Mesenchymal stem cell (in vitro differentiated cells and primary cell): ENCODE measurements at regions not wholly inside any gene's neighbourhood (a gene's known extent, or its start where the extent isn't known, plus 50 kb on each side); places are given as distances from the start of the nearest gene placed in this dataset.

Source experiments
- DNase-seq: peaks from one replicate; pipeline ENCODE4 v3.0.0-alpha.2; 2013
- H2AFZ ChIP-seq: one replicate; pipeline ENCODE4 v1.6.1; 2013; ENCODE audit warnings: low read depth, mild to moderate bottlenecking, control low read depth, inconsistent platforms, low read length, moderate library complexity
- H2AK5ac ChIP-seq: 2 replicates; pipeline ENCODE4 v1.6.1; 2013; ENCODE audit warnings: low read length, moderate library complexity, mild to moderate bottlenecking, inconsistent platforms; ENCODE audit not compliant: severe bottlenecking
- H2BK120ac ChIP-seq: one replicate; pipeline ENCODE4 v1.6.1; 2013; ENCODE audit warnings: low read depth, mild to moderate bottlenecking, inconsistent platforms, low read length, moderate library complexity
- H2BK12ac ChIP-seq, 2 experiments: one replicate each; pipeline ENCODE4 v1.6.1; 2013; ENCODE audit warnings: inconsistent platforms in 2 of 2, low read length in 2 of 2, mild to moderate bottlenecking in 2 of 2, moderate library complexity in 2 of 2, control low read depth in 1 of 2
- H2BK15ac ChIP-seq: one replicate; pipeline ENCODE4 v1.6.1; 2013; ENCODE audit warnings: mild to moderate bottlenecking, low read depth, inconsistent platforms; ENCODE audit not compliant: poor library complexity, severe bottlenecking
- H2BK5ac ChIP-seq: 2 replicates; pipeline ENCODE4 v1.6.1; 2013; ENCODE audit warnings: low read depth, mild to moderate bottlenecking, low read length, control low read depth, inconsistent platforms; ENCODE audit not compliant: poor library complexity, severe bottlenecking
- H3K14ac ChIP-seq, 2 experiments: one replicate each; pipeline ENCODE4 v1.6.1; 2013; ENCODE audit warnings: inconsistent platforms in 2 of 2, low read length in 2 of 2, control low read depth in 1 of 2, mild to moderate bottlenecking in 1 of 2, moderate library complexity in 1 of 2
- H3K18ac ChIP-seq, 2 experiments: one replicate each; pipeline ENCODE4 v1.6.1; 2013; ENCODE audit warnings: inconsistent platforms in 2 of 2, low read length in 2 of 2, control low read depth in 1 of 2, low read depth in 1 of 2, mild to moderate bottlenecking in 1 of 2
- H3K23ac ChIP-seq, 2 experiments: one replicate each; pipeline ENCODE4 v1.6.1; 2013; ENCODE audit warnings: inconsistent platforms in 2 of 2, low read length in 2 of 2, mild to moderate bottlenecking in 2 of 2, moderate library complexity in 2 of 2, control low read depth in 1 of 2
- H3K27ac ChIP-seq: 2 replicates; pipeline ENCODE4 v1.5.1; 2013; ENCODE audit warnings: mild to moderate bottlenecking, moderate library complexity, low read length, control low read depth, inconsistent platforms; ENCODE audit not compliant: poor library complexity, severe bottlenecking
- H3K27me3 ChIP-seq, 2 experiments: 2 replicates each; pipeline versions ENCODE4 v1.6.1 to v1.7.0; 2013; ENCODE audit warnings: low read length in 2 of 2, mild to moderate bottlenecking in 2 of 2, moderate library complexity in 2 of 2, control low read depth in 1 of 2, inconsistent platforms in 1 of 2; ENCODE audit not compliant: control insufficient read depth in 1 of 2, insufficient read depth in 1 of 2
- H3K36me3 ChIP-seq, 2 experiments: 2 replicates each; pipeline versions ENCODE4 v1.6.1 to v1.7.0; 2013; ENCODE audit warnings: low read length in 2 of 2, control low read depth in 1 of 2, inconsistent platforms in 1 of 2, low read depth in 1 of 2, mild to moderate bottlenecking in 1 of 2; ENCODE audit not compliant: insufficient read depth in 2 of 2, control insufficient read depth in 1 of 2
- H3K4ac ChIP-seq, 2 experiments: one replicate each; pipeline ENCODE4 v1.6.1; 2013; ENCODE audit warnings: inconsistent platforms in 2 of 2, low read length in 2 of 2, mild to moderate bottlenecking in 2 of 2, moderate library complexity in 2 of 2, control low read depth in 1 of 2, low read depth in 1 of 2
- H3K4me1 ChIP-seq: 2 replicates; pipeline ENCODE4 v1.6.1; 2013; ENCODE audit warnings: low read depth, low read length, control low read depth; ENCODE audit not compliant: control insufficient read depth, insufficient read depth
- H3K4me2 ChIP-seq: 2 replicates; pipeline ENCODE4 v1.6.1; 2013; ENCODE audit warnings: low read length, mild to moderate bottlenecking, inconsistent platforms; ENCODE audit not compliant: poor library complexity, severe bottlenecking
- H3K4me3 ChIP-seq, 2 experiments: 2 replicates each; pipeline versions ENCODE4 v1.5.1 to v1.7.0; 2013; ENCODE audit warnings: low read length in 2 of 2, mild to moderate bottlenecking in 2 of 2, control low read depth in 1 of 2, low read depth in 1 of 2; ENCODE audit not compliant: insufficient read depth in 1 of 2
- H3K79me1 ChIP-seq: replicated peaks from 2 replicates; pipeline ENCODE4 v1.6.1; 2013; ENCODE audit warnings: mild to moderate bottlenecking, control low read depth, low read length, inconsistent platforms; ENCODE audit not compliant: poor library complexity, severe bottlenecking
- H3K9ac ChIP-seq: 2 replicates; pipeline ENCODE4 v1.7.0; 2013; ENCODE audit warnings: mild to moderate bottlenecking, low read length, moderate library complexity
- H3K9me3 ChIP-seq: 2 replicates; pipeline ENCODE4 v1.7.0; 2013; ENCODE audit warnings: mild to moderate bottlenecking, low read length; ENCODE audit not compliant: control insufficient read depth
- H4K8ac ChIP-seq: one replicate; pipeline ENCODE4 v1.6.1; 2013; ENCODE audit warnings: inconsistent platforms, mild to moderate bottlenecking, low read length, moderate library complexity
- H4K91ac ChIP-seq: one replicate; pipeline ENCODE4 v1.6.1; 2013; ENCODE audit warnings: mild to moderate bottlenecking, low read length, inconsistent platforms
- WGBS: methylation state at CpG from one replicate; pipeline ENCODE4 v1.1.7; 2013; ENCODE audit warnings: mixed read lengths; 5-methylcytosine and 5-hydroxymethylcytosine counted together

DNA sequence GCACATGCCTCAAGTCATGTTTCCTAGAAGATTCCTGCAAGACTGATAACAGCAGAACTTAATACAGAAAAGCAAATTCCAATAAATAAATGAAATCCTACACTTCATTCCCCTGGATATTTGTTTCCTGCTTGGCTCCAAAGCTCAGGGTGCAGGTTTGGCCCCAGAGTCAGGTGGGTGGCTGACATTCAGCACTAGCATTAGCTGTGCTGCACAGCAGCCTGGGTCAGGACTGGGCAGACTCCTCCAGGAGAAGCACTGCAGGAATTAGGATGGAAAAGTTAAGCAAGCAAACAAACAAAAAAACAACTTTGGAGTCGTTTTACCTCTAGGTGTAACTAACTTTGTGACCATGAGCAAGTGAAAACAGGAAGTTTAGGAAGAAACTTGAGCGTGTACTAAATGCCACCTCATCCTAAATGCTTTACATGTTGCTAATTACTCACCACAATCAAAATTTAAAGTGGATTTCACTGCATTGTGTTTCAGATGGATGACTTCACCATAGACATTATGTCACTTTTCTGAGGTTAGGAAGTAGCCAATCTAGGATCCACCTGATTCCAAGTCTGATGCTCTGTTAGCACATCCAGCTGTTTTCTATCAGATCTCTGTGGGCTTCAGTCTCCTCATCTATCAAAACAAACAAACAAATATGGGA lies 239.4 kb downstream of the C7orf25 start:
- H3K23ac ChIP-seq, result no peak overlapping the region
- H2BK15ac ChIP-seq, result no peak overlapping the region
- no peak overlapping the region for H3K4ac ChIP-seq
- H3K4me3 ChIP-seq, result no peak overlapping the region
- H3K36me3 ChIP-seq, result no peaks in the 10 kb centered on the region
- no peak overlapping the region for H4K8ac ChIP-seq
- DNase-seq, result peak; percentile 12
- no peak overlapping the region for H2AFZ ChIP-seq
- peaks cover 4% of the 10 kb centered on the region for H3K9me3 ChIP-seq
- H3K14ac ChIP-seq, result no peak overlapping the region
- H3K9ac ChIP-seq, result no peak overlapping the region
- H3K18ac ChIP-seq, result no peak overlapping the region
- no CpG with 5 or more reads among the region's 2 CpGs for WGBS
- H2BK12ac ChIP-seq, result no peak overlapping the region
- no peak overlapping the region for H3K4me2 ChIP-seq
- no peaks in the 10 kb centered on the region for H3K4me1 ChIP-seq
- no peak overlapping the region for H2BK120ac ChIP-seq
- no peak overlapping the region for H2BK5ac ChIP-seq
- no peaks in the 10 kb centered on the region for H3K79me1 ChIP-seq
- H3K27me3 ChIP-seq, result peaks cover 2 to 4% of the 10 kb centered on the region in 2 experiments
- H3K27ac ChIP-seq, result no peak overlapping the region
- H4K91ac ChIP-seq, result no peak overlapping the region
- no peak overlapping the region for H2AK5ac ChIP-seq

GRCh38 chr7:42671627-42672026 lies 240.2 kb downstream of the C7orf25 start:
- Histone ChIP-seq H3K4me1 (no peaks in the 10 kb centered on the region), H2BK120ac (no peak overlapping the region), H2AFZ (no peak overlapping the region), H3K27ac (no peak overlapping the region), H2BK5ac (no peak overlapping the region), H3K4ac (no peak overlapping the region), H4K8ac (no peak overlapping the region), H2BK12ac (no peak overlapping the region), H3K23ac (no peak overlapping the region), H3K79me1 (no peaks in the 10 kb centered on the region), H3K9me3 (peaks cover 12% of the 10 kb centered on the region), H4K91ac (no peak overlapping the region), H3K4me2 (no peak overlapping the region), H3K27me3 (peaks cover 2 to 4% of the 10 kb centered on the region in 2 experiments), H3K36me3 (no peaks in the 10 kb centered on the region), H3K14ac (no peak overlapping the region), H3K9ac (no peak overlapping the region), H2BK15ac (no peak overlapping the region), H2AK5ac (no peak overlapping the region), H3K18ac (no peak overlapping the region), H3K4me3 (no peak overlapping the region)
- no CpG with 5 or more reads among the region's 1 CpG for WGBS
- peak; percentile 58 for DNase-seq

- Histone ChIP-seq H4K8ac (no peak overlapping the region), H3K27ac (no peak overlapping the region), H3K79me1 (no peaks in the 10 kb centered on the region), H3K14ac (no peak overlapping the region), H2BK120ac (no peak overlapping the region), H3K4me3 (no peak overlapping the region), H2BK12ac (no peak overlapping the region), H3K23ac (no peak overlapping the region), H3K36me3 (no peaks in the 10 kb centered on the region), H2BK5ac (no peak overlapping the region), H3K4me2 (no peak overlapping the region), H3K4me1 (no peaks in the 10 kb centered on the region), H2AFZ (no peak overlapping the region), H3K9me3 (peaks cover 26% of the 10 kb centered on the region), H2BK15ac (no peak overlapping the region), H3K27me3 (no peaks in the 10 kb centered on the region), H3K4ac (no peak overlapping the region), H2AK5ac (no peak overlapping the region), H3K9ac (no peak overlapping the region), H4K91ac (no peak overlapping the region), H3K18ac (no peak overlapping the region)
- DNase-seq, result no peak
- 58% methylated on average over 3 of the region's 3 CpGs for WGBS
Measured at GRCh38 chr7:42666994-42667393, 244.9 kb downstream of the C7orf25 start.

GRCh38 chr7:42662862-42663261 lies 249.0 kb downstream of the C7orf25 start:
- Histone ChIP-seq H3K23ac (no peak overlapping the region), H3K9ac (no peak overlapping the region), H2AFZ (no peak overlapping the region), H2AK5ac (no peak overlapping the region), H2BK15ac (no peak overlapping the region), H3K79me1 (no peaks in the 10 kb centered on the region), H3K18ac (no peak overlapping the region), H3K4ac (no peak overlapping the region), H3K4me3 (no peak overlapping the region), H3K27me3 (no peaks in the 10 kb centered on the region), H4K91ac (no peak overlapping the region), H2BK120ac (no peak overlapping the region), H2BK5ac (no peak overlapping the region), H3K9me3 (peaks cover 26% of the 10 kb centered on the region), H4K8ac (no peak overlapping the region), H3K27ac (no peak overlapping the region), H2BK12ac (no peak overlapping the region), H3K36me3 (no peaks in the 10 kb centered on the region), H3K4me1 (no peaks in the 10 kb centered on the region), H3K4me2 (no peak overlapping the region), H3K14ac (no peak overlapping the region)
- 99% methylated on average over 1 of the region's 1 CpG for WGBS
- DNase-seq, result no peak
